AG04449 (cell line): ENCODE measurements at regions not wholly inside any gene's neighbourhood (a gene's known extent, or its start where the extent isn't known, plus 50 kb on each side); places are given as distances from the start of the nearest gene placed in this dataset.
A peak's percentile ranks its signal among the peaks of the same experiment; 100 is the strongest.

ENCODE experiments used
- CTCF ChIA-PET: fragments of 350-600 bp; formaldehyde crosslinking; extraction: SDS; loops from one replicate; lab custom pipeline; 2021; ENCODE audit warnings: antibody characterized with exemption; lab: Yijun Ruan, JAX
- POLR2A ChIA-PET: fragments of 400-600, 350-600 bp; formaldehyde crosslinking; extraction: SDS; loops from one replicate; lab custom pipeline; 2020; ENCODE audit warnings: antibody characterized with exemption, inconsistent platforms; lab: Yijun Ruan, JAX
- DNase-seq: peaks from one replicate; pipeline ENCODE4 v3.0.0-alpha.2; 2010; ENCODE audit warnings: low read depth, low spot score
- H3K4me3 ChIP-seq: 2 replicates; pipeline ENCODE4 v1.5.1; 2011; ENCODE audit warnings: low read depth, mild to moderate bottlenecking, control low read depth, low read length
- TF ChIP-seq, protein P1 (sequence below): IDR thresholded peaks from one replicate; pipeline ENCODE4 v1.5.1; 2011; ENCODE audit warnings: mild to moderate bottlenecking, moderate library complexity, low read length, control low read depth, inconsistent platforms; ENCODE audit not compliant: insufficient read depth; ENCODE audit errors: missing control alignments

DNA sequence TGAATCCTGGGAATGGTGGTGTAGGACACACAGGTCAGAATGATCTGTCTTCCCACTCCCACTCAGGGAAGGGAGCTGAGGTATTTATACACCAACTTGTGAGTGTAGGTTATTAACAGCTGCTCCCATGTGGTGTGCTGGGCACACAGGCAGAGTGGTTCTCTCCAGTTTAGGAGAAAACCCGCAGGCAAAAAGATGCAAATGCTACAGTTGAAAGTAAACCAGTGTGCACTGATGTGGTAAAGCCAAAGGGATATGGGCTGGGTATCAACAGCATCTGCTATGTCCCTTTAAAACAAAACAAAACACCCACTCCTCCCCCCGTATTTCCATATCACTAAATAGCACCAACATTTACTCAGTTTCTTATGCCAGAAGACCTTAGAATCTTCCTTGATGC is 75.4 kb upstream of the SYT13 start:
- TF ChIP-seq, protein P1, sequence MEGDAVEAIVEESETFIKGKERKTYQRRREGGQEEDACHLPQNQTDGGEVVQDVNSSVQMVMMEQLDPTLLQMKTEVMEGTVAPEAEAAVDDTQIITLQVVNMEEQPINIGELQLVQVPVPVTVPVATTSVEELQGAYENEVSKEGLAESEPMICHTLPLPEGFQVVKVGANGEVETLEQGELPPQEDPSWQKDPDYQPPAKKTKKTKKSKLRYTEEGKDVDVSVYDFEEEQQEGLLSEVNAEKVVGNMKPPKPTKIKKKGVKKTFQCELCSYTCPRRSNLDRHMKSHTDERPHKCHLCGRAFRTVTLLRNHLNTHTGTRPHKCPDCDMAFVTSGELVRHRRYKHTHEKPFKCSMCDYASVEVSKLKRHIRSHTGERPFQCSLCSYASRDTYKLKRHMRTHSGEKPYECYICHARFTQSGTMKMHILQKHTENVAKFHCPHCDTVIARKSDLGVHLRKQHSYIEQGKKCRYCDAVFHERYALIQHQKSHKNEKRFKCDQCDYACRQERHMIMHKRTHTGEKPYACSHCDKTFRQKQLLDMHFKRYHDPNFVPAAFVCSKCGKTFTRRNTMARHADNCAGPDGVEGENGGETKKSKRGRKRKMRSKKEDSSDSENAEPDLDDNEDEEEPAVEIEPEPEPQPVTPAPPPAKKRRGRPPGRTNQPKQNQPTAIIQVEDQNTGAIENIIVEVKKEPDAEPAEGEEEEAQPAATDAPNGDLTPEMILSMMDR: no peak
- DNase-seq: no peak
- POLR2A ChIA-PET: no interaction called here
- CTCF ChIA-PET: interaction anchor here (1.5 to 2.1 kb wide), 3 partner anchors 10 to 410 kb away, joined by 4 to 8 read pairs (median 4); no protein-coding TSS in a partner anchor
- H3K4me3 ChIP-seq: no peak overlapping the region

DNA sequence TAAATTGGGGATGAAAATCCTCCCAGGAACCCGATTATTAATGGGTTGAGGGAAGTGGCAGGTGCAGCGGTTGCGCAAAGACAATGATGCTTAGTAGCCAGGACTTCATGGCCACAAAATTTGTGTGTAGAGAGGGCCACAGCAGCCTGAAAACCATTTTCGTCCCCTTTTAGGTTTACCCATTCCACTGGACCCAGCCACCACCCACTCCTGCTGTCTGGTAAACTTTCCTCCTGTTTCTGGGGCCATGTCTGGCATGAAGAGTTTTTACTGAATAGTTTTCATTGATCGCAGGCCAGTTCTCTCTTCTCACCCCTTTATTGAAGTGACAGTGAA is 69.5 kb upstream of the SYT13 start:
- peak overlapping the region; percentile 55 for H3K4me3 ChIP-seq
- TF ChIP-seq, protein P1: no peak
- ChIA-PET CTCF (interaction anchor here (1.1 kb wide), 1 partner anchor 15 kb away, joined by 3 read pairs; no protein-coding TSS in a partner anchor), POLR2A (no interaction called here)
- DNase-seq: no peak

DNA sequence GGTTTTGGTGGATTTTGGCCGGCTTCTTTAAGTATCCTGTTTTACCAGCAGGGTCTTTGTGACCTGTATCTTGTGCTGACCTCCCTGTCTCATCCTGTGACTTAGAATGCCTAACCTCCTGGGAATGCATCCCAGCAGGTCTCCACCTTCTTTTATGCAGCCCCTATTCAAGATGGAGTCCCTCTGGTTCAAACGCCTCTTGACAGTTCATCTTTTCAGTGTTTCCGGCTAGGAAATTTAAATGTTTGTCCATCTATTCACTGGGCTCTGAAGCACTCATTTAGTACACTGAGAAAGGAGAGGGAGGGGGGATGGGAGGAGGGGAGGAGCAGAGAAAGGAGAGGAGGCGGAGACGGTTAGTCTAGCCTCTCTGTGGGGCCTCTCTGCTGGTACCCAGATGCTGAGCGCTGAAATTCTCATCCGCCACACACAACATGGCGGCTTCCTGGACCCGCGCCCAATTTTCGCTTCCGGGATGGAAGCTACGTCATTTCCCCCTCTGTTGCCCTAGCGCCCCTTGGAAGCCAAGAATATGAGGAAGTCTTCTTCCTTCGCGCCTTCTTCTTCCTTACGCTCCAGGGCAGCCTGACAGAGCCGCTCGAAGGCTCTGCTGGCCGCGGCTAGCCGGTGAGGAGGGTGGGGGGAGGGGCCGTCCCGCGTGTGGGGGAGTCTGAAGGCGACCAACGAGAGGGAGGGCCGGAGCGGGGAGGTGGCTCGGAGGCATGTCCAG is 69.0 kb upstream of the SYT13 start:
- peak overlapping the region; percentile 55 for H3K4me3 ChIP-seq
- no peak for DNase-seq
- ChIA-PET CTCF (interaction anchor here (1.1 kb wide), 1 partner anchor 16 kb away, joined by 3 read pairs; no protein-coding TSS in a partner anchor), POLR2A (no interaction called here)
- TF ChIP-seq, protein P1: no peak

DNA sequence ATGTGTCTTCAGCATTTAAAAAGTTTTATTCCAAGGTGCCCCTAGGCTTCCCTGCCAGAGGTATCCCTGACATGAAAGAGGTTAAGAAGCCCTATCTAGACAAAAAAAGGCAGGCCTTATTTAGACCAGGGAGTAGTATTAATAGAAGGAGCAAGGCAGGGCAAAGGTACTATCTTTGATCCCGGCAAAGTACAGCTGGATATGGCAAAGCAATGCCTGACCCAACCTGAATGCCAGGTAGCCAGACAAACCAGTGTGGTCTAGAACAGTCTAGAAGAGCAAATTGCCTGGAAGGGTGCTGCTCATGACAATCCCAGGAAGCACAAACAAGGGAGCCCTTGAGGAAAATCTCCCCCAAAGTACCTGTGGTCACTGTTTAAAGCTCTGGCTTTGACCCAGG is 62.6 kb upstream of the SYT13 start:
- ChIA-PET POLR2A (no interaction called here), CTCF (interaction anchor here (1.2 to 3.5 kb wide), 5 partner anchors 9 to 423 kb away, joined by 5 to 29 read pairs (median 9); no protein-coding TSS in a partner anchor)
- H3K4me3 ChIP-seq: no peak overlapping the region
- DNase-seq: no peak
- TF ChIP-seq, protein P1: no peak

DNA sequence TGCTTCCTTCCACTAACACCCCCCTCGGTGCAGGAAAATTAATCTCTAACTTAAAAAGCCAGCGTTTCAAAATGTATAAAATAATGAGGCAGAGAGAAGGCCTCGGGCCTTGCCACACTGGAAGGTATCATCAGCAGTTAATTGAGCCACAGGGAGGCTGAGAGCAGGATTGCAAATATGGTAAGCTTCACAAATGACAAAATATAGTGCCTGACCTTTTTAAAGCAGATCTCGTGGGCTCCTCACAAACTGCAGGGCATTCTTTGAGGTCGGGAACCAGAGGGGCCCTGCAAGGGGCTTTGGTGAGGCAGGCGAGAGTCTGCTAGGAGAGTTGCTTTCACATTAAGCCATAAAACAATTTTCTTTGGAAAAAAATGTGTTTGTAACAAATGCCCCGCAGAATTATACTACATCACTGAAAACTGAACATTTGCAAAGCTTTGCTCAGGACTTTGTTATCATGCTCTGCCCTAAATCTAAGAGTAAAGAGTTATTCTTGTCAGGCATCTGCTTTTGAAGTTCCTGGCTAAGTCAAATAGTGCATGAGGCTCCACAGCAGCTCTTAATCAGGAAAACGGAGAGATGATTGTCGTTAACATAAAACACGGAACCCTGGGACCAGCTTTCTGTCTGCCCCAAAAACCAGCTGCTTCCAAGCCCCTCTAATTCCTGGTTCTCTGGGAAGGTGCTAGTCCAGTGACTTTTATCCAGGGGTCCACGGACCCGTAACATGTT is 61.4 kb upstream of the SYT13 start:
- POLR2A ChIA-PET: no interaction called here
- CTCF ChIA-PET: interaction anchor here (1.3 to 1.5 kb wide), 2 partner anchors 307 to 424 kb away, joined by 5 to 9 read pairs; no protein-coding TSS in a partner anchor
- no peak for DNase-seq
- no peak overlapping the region for H3K4me3 ChIP-seq
- TF ChIP-seq, protein P1: no peak

DNA sequence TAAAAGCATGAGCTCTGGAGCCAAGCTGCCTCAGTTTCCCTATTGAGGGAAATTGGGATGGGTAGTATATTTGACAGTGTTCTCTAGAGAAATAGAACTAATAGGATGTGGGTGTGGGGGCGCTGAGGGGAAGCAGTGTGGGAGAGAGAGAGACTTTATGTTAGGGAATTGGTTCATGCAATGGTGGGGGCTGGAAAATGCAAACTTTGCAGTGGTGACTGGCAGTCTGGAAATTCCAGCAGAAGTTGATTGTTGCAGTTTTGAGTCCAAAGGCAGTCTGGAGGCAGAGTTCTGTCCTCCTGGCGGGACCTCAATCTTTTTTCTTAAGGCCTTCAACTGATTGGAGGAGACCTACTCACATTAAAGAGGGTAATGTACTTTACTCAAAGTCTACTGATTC is 59.4 kb upstream of the SYT13 start:
- H3K4me3 ChIP-seq: no peak overlapping the region
- ChIA-PET POLR2A (no interaction called here), CTCF (interaction anchor here (0.9 to 2.4 kb wide), 3 partner anchors 10 to 426 kb away, joined by 3 to 19 read pairs (median 5); no protein-coding TSS in a partner anchor)
- DNase-seq: no peak
- TF ChIP-seq, protein P1: no peak
